ENCODE measurements at regions not wholly inside any gene's neighbourhood (a gene's known extent, or its start where the extent isn't known, plus 50 kb on each side); places are given as distances from the start of the nearest gene placed in this dataset.

GRCh38 chr6:18609715-18610114 is 222.6 kb downstream of the RNF144B start:
- TF ChIP-seq, protein P1, sequence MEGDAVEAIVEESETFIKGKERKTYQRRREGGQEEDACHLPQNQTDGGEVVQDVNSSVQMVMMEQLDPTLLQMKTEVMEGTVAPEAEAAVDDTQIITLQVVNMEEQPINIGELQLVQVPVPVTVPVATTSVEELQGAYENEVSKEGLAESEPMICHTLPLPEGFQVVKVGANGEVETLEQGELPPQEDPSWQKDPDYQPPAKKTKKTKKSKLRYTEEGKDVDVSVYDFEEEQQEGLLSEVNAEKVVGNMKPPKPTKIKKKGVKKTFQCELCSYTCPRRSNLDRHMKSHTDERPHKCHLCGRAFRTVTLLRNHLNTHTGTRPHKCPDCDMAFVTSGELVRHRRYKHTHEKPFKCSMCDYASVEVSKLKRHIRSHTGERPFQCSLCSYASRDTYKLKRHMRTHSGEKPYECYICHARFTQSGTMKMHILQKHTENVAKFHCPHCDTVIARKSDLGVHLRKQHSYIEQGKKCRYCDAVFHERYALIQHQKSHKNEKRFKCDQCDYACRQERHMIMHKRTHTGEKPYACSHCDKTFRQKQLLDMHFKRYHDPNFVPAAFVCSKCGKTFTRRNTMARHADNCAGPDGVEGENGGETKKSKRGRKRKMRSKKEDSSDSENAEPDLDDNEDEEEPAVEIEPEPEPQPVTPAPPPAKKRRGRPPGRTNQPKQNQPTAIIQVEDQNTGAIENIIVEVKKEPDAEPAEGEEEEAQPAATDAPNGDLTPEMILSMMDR (conservative IDR thresholded peaks at IDR 0.05) = no peak
- no peak for TF ChIP-seq ZFX (IDR thresholded peaks at IDR 0.05)
